HK-2 (cell line): ENCODE measurements at regions not wholly inside any gene's neighbourhood (a gene's known extent, or its start where the extent isn't known, plus 50 kb on each side); places are given as distances from the start of the nearest gene placed in this dataset.

Experiments
- DNase-seq: peaks from one replicate; pipeline ENCODE4 v3.0.0-alpha.2; 2018; ENCODE audit not compliant: unreplicated experiment

DNA sequence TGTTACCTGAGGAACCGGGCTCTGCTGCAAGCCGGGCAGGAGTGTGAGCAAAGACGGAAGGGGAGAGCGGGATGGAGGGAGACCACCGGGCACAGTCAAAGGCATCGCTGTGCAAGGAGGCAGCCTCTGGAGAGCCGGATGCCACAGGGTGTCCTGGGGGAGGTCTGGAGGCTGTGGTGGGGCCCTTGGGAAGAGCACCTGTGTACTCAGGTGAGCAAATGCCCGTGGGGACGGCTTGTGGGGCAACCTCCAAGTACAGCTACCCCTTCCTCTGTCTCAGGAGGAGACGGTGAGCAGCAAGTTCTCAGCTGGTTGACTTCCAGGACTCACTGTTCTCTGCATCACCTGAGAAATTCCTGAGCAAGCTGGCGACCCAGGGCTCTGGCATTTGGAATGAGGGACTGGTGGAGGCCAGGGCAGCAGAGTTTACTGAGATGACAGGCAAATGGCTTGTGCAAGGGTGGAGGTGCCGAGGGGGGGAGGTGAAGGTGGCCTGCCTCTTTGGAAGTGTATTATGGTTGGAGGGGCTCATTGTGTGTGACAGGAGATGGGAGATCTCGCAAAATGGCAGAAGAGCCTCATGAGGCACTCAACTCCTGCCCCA lies 345.2 kb upstream of the SHH start:
- DNase-seq, result no peak

- DNase-seq, result peak; percentile 47
Observed at GRCh38 chr7:156156734-156157408, 344.6 kb upstream of the SHH start.

DNA sequence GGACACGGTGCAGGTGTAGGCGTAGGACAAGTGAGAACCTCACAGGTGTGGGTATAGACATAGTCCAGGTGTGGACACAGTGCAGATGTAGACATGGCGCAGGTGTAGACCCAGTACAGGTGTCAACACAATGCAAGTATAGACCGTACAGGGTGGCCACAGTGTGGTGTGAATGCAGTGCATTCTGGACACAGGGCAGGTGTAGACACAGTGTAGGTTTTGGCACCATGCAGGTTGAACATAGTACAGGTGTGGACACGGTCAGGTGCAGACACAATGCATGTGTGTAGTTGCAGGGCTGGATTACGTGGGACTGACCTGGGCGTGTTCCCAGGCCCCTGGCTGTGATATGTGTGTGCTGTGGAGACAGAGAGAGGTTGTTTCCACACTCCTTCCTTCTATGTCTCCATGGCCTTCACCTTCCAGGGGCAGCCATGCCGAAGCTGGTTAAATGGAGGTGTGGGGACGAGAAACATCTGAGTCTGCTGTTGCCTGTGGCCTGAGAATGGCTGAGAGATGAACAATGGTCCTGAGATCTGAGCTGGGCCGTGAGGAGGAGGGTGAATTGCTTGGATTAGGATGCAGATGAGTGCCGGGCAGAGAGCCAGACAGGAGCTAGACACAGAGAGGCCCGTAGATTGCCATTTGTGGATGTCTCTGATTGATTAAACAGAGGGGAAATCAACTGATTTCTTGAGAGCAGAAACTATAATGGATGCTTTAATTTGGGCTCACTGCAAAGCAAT lies 343.9 kb upstream of the SHH start:
- DNase-seq, result no peak

- no peak for DNase-seq
Observed at GRCh38 chr7:156153590-156153989, 341.3 kb upstream of the SHH start.

- no peak for DNase-seq
Observed at GRCh38 chr7:156152390-156152789, 340.1 kb upstream of the SHH start.

GRCh38 chr7:156151658-156152057 lies 339.4 kb upstream of the SHH start:
- no peak for DNase-seq

- no peak for DNase-seq
Observed at GRCh38 chr7:156151078-156151477, 338.8 kb upstream of the SHH start.

- no peak for DNase-seq
Observed at GRCh38 chr7:156148995-156149394, 336.7 kb upstream of the SHH start.

DNA sequence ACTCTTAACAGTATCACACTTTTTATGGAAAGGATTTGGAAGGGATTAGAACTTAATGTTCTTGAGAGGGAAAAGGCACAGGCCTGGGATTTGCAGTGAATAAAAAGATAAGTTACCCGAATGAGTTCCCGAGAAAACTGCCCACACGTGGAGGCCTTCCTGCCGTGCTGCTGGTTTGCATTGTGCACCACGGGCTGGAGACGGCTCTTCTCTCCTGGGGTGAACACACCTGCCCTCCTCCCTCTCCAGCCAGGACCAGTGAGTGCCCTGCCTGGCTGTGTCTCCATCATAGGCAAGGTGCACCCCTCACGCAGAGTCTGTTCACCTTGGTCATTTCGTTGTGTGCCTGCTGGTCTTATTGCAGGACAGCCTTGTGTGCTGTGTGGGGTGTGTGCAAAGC lies 336.3 kb upstream of the SHH start:
- no peak for DNase-seq

DNA sequence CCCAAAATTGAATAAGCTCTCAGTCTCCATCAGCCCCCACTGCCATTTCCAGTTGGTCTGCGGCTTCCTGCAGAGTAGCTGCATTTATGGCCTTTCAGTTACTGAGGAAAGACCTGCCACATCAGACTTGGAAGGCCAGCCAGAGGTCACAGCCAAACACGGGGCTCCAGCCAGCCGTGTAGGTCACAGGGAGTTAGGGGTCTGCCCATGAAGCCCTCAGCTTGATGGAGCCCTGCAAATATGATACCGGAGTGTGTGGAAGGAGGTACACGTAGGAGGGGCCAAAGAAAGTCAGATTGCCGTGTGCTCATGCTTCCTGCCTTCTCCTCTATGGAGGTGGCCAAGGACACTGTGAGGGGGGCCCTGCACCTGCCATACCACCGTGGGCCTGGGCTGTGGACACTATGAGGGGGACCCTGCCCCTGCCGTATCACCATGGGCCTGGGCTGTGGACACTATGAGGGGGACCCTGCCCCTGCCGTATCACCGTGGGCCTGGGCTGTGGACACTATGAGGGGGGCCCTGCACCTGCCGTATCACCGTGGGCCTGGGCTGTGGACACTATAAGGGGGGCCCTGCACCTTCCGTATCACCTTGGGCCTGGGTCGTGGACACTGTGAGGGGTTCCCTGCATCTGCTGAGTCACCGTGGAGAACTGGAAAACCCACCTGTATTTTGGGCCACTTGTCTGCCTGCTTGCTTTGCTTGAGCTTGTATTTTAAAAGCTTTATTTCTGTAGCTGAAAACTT lies 335.7 kb upstream of the SHH start:
- no peak for DNase-seq

DNA sequence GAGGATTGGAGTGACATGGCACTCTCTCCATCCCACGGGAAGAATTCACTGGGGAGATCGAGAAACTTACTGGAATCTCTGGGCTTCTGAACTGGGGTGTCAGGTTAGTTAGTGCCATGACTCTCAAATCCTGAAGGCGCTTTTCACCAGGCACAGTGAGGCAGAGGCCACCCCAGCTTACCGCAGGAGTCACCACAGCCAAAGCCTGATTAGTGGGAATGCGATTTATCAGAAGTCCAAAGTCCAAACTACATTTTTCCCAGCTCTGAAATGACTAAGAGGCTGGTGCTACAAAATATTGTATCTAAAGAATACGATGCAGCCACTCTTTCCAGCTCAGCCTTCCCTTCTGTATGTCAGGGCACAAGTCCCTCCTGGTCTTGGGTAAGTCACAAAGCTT lies 334.8 kb upstream of the SHH start:
- DNase-seq, result no peak

DNA sequence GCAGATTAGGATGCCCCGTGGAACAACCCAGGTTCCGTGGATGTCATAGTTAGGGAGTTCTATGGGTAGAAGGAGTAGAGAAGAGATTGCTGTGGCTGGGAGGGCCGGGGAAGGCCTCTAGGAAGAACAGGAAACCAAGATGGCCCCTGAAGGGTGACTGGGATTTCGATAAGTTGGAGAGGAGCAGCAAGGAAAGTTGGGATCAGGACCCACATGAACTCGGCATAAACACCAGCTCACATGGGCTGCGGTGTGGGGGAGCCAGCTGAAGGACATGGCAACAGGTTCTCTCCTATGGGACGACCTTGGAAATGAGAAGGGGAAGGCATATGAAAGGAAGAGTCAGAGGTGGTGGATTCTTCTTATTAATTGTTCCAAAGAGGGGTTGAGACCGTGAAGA lies 333.7 kb upstream of the SHH start:
- no peak for DNase-seq

GRCh38 chr7:156145184-156145583 lies 332.9 kb upstream of the SHH start:
- DNase-seq, result no peak

- no peak for DNase-seq
Observed at GRCh38 chr7:156143683-156144082, 331.4 kb upstream of the SHH start.

GRCh38 chr7:156143158-156143557 lies 330.9 kb upstream of the SHH start:
- no peak for DNase-seq

GRCh38 chr7:156141941-156142340 lies 329.7 kb upstream of the SHH start:
- no peak for DNase-seq

- DNase-seq, result no peak
Observed at GRCh38 chr7:156140896-156141295, 328.6 kb upstream of the SHH start.

- no peak for DNase-seq
Observed at GRCh38 chr7:156140447-156140846, 328.2 kb upstream of the SHH start.

DNA sequence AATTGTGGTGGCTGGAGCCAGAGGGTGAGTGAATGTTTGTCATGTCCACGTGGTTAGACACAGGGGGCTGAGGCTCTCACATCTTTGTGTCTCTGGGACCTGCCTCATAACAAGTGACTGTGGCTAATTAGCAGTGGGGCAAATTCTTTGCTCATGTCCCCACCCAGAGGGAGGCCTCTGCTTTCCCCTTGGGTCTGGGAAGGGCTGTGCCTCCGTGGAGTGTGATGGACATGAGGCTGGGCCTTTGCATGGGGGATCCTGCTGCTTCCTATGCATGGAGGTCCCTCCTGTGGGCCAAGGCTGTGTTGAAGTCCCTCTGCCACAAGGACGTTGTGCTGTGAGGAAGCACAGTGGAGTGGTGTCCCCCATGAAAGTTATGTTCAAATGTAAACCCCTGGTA lies 327.4 kb upstream of the SHH start:
- no peak for DNase-seq

DNA sequence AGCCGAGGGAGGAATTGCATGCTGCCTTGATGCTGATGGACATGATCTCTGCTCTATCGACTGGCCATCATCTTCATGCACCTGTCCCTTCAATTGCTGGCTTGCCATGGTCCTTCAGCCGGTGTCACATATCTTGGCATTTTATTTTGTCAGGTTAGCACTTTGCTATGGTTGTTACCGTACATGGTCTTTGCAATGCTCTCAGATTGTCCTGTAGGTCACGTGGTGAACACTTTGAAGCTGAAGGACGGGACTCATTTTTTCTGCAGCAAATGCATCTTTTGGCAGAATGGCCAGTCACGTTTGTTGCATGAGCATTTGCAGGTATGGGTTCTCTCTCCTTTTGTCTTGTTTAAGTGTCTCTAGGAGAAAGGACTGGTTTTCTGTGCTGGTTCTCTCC lies 326.8 kb upstream of the SHH start:
- no peak for DNase-seq

- DNase-seq, result no peak
Observed at GRCh38 chr7:156131881-156132280, 319.6 kb upstream of the SHH start.

DNA sequence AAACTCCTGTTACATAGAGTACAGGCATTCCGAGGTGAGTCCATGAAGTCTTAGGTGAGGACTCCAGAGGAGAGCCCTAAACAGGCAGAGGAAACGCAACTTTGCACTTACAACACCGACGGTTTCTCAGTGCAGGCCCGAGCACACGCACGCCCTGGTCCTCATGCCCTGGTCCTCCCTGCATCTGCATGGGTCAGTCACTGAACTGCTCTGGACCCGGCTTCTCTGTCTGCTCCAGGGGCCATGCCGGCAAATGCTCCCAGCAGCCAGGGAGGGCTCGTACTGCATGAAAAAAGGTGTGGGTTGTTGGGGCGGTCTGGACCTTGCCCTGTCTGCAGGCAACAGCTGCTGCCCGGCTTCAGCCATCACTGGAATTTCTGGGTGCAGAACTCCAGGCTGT lies 317.3 kb upstream of the SHH start:
- no peak for DNase-seq

GRCh38 chr7:156128496-156128895 lies 316.2 kb upstream of the SHH start:
- DNase-seq, result no peak
